22Rv1 (cell line): ENCODE measurements at regions not wholly inside any gene's neighbourhood (a gene's known extent, or its start where the extent isn't known, plus 50 kb on each side); places are given as distances from the start of the nearest gene placed in this dataset.

ENCODE experiments used
- CTCF ChIP-seq: fragments of 450-650 bp; IDR thresholded peaks from 2 replicates; pipeline ENCODE4 v1.5.1; 2017; ENCODE audit warnings: mild to moderate bottlenecking
- ZFX ChIP-seq: fragments of 450-650 bp; IDR thresholded peaks from 2 replicates; pipeline ENCODE4 v1.6.1; 2017; ENCODE audit warnings: antibody characterized with exemption, borderline replicate concordance

DNA sequence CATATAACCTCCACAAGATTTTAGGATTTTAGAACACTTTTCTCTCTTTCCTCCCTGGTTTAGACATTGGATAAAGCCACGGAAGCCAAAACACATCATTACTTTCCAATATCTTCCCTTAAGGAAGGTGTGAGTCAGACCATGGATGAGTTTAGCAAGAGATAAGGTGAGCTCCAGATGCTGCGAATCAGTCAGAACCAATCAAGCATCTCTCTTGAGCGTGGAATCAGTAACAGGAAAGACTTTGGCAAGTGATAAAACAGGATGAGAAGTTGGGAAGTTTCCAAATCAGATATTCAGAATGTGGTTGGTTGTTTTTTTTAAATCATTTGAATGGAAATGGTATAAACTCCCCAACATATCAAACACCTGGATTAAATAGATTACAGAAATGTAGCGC lies 397.8 kb downstream of the EFNA5 start:
- TF ChIP-seq ZFX, result no peak
- TF ChIP-seq CTCF, result no peak
